ENCODE measurements at regions not wholly inside any gene's neighbourhood (a gene's known extent, or its start where the extent isn't known, plus 50 kb on each side); places are given as distances from the start of the nearest gene placed in this dataset.

DNA sequence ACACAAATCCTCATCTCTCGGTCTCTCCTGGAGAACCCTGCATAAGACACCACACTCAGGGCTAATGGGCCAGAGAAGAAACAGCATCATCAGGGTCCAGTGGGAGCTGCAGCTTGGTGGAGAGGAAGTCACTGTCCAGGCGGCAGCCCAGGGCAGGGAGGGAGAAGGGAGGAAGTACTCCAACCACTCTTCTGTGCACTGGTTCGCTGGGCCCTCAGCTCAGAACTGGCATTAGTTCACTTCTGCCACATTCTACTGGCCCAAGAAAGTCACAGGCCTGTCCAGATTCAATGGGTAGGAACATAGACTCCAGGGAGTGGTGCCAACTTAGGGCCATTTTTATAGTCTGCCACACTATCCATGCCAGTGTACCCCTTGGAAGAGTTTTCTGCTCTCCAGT lies 169.0 kb downstream of the ABHD5 start:
- no peak for ATAC-seq (ENCODE audit: low read depth)
- no peak overlapping the region for H2AK9ac ChIP-seq (replicated peaks; ENCODE audit: low read depth, low read length, poor library complexity)
- no peaks in the 10 kb centered on the region for H4K20me1 ChIP-seq (ENCODE audit: insufficient read depth, low read length)
- no peak overlapping the region for H3K14ac ChIP-seq (replicated peaks; ENCODE audit: low read depth, low read length)
- H3K4me1 ChIP-seq (ENCODE audit: control insufficient read depth, insufficient read depth, low read length) = peaks cover 6% of the 10 kb centered on the region; the same call in 1 of the 2 replicates
- BruUV-seq (replicated peaks) = no TSS peak
- 0 out of 2 replicates have a peak, but pooled peaks cover 4% of the 10 kb centered on the region for H3K9me1 ChIP-seq (ENCODE audit: insufficient read depth, low read length)
- no peak overlapping the region for H2AK5ac ChIP-seq (ENCODE audit: low read depth, low read length)
- no peak overlapping the region for H4K5ac ChIP-seq (ENCODE audit: low read depth, low read length)
- no peaks in the 10 kb centered on the region for H3K9me3 ChIP-seq (ENCODE audit: control insufficient read depth, insufficient read depth, low read length)
- TF ChIP-seq POLR2A (IDR thresholded peaks at IDR 0.05; ENCODE audit: low read depth, low read length) (no peak), BHLHE40 (IDR thresholded peaks at IDR 0.05; ENCODE audit: low read depth, low read length) (no peak)
- no peak overlapping the region for H3K18ac ChIP-seq (ENCODE audit: low read depth, low read length)
- no peak overlapping the region for H3K4me3 ChIP-seq (ENCODE audit: insufficient read depth, low read depth, low read length)
- no peak overlapping the region for H3K23ac ChIP-seq (ENCODE audit: low read depth, low read length)
- H2BK20ac ChIP-seq (ENCODE audit: low read depth, low read length) = no peak overlapping the region
- no CpG with 5 or more reads among the region's 3 CpGs for WGBS, 2 experiments (ENCODE audit: extremely low coverage in 2 of 2, insufficient read length in 1 of 2)
- no peaks in the 10 kb centered on the region for H3K79me1 ChIP-seq (ENCODE audit: low read depth in 1 of 2, low read length in 2 of 2)
- intact Hi-C loops (cut with micrococcal nuclease) (loop anchor here (5.0 to 10.0 kb wide), 3 partner anchors 255 to 338 kb away; no protein-coding TSS in a partner anchor), in situ Hi-C loops (cut with MboI; ENCODE audit: low sequenced_read_pairs) (no loop called here), dilution Hi-C loops (cut with HindIII; ENCODE audit: low sequenced_read_pairs, unreplicated experiment) (no loop called here)
- POLR2A ChIA-PET (ENCODE audit: unreplicated experiment) = no interaction called here
- no peak overlapping the region for H3K4me2 ChIP-seq (ENCODE audit: low read depth, low read length)
- DNase-seq = no peak
- CTCF ChIA-PET = no interaction called here
- H3K27ac ChIP-seq (ENCODE audit: insufficient read depth, low read length) = no peak overlapping the region
- H2BK5ac ChIP-seq (ENCODE audit: low read depth, low read length, poor library complexity, severe bottlenecking) = no peak overlapping the region
- no peak overlapping the region for H2BK15ac ChIP-seq (ENCODE audit: low read depth, low read length)
- peaks cover 5% of the 10 kb centered on the region; the same call in 1 of the 2 replicates for H3K27me3 ChIP-seq (ENCODE audit: control insufficient read depth, insufficient read depth, low read length)
- no peak overlapping the region for H2BK120ac ChIP-seq (ENCODE audit: low read depth, low read length)
- no peaks in the 10 kb centered on the region for H3K36me3 ChIP-seq (ENCODE audit: control insufficient read depth, insufficient read depth, low read length)
- H3K4ac ChIP-seq (ENCODE audit: low read depth, low read length) = no peak overlapping the region
- no peak overlapping the region for H3K9ac ChIP-seq (ENCODE audit: low read depth, low read length)
- no peak overlapping the region for H4K91ac ChIP-seq (ENCODE audit: insufficient read depth, low read depth, low read length)
- H2AFZ ChIP-seq (replicated peaks; ENCODE audit: low read length, poor library complexity) = no peak overlapping the region
- H4K8ac ChIP-seq (ENCODE audit: low read depth in 2 of 2, low read length in 2 of 2) = no peak overlapping the region
- H3K56ac ChIP-seq (ENCODE audit: extremely low read depth, insufficient read depth, low read length) = no peak overlapping the region

Data from IMR-90 (cell line).